ENCODE measurements at regions not wholly inside any gene's neighbourhood (a gene's known extent, or its start where the extent isn't known, plus 50 kb on each side); places are given as distances from the start of the nearest gene placed in this dataset.

- H3K4me3 Mint-ChIP-seq (ENCODE audit: unreplicated experiment): no peak overlapping the region
- H3K9me3 Mint-ChIP-seq (ENCODE audit: unreplicated experiment): no peaks in the 10 kb centered on the region
- H3K36me3 Mint-ChIP-seq (ENCODE audit: low read depth, unreplicated experiment): peaks cover 3% of the 10 kb centered on the region
- TF ChIP-seq CTCF (IDR thresholded peaks at IDR 0.05; ENCODE audit: unreplicated experiment): no peak
- H3K27ac Mint-ChIP-seq (ENCODE audit: unreplicated experiment): no peak overlapping the region
- DNase-seq (ENCODE audit: low spot score): no peak
- H3K27me3 Mint-ChIP-seq (ENCODE audit: unreplicated experiment): peaks cover 2% of the 10 kb centered on the region
- no peaks in the 10 kb centered on the region for H3K4me1 Mint-ChIP-seq (ENCODE audit: unreplicated experiment)
Observed at GRCh38 chr3:55294557-55294956, 192.5 kb downstream of the WNT5A start.

GRCh38 chr3:55292360-55292759, 194.7 kb downstream of the WNT5A start:
- TF ChIP-seq CTCF (IDR thresholded peaks at IDR 0.05; ENCODE audit: unreplicated experiment): no peak
- Mint-ChIP-seq H3K4me1 (ENCODE audit: unreplicated experiment) (no peaks in the 10 kb centered on the region), H3K9me3 (ENCODE audit: unreplicated experiment) (no peaks in the 10 kb centered on the region), H3K27ac (ENCODE audit: unreplicated experiment) (no peak overlapping the region), H3K27me3 (ENCODE audit: unreplicated experiment) (peaks cover 3% of the 10 kb centered on the region), H3K4me3 (ENCODE audit: unreplicated experiment) (no peak overlapping the region), H3K36me3 (ENCODE audit: low read depth, unreplicated experiment) (peaks cover 3% of the 10 kb centered on the region)
- DNase-seq (ENCODE audit: low spot score): no peak

GRCh38 chr3:55288657-55289056, 198.4 kb downstream of the WNT5A start:
- Mint-ChIP-seq H3K4me3 (ENCODE audit: unreplicated experiment) (no peak overlapping the region), H3K27me3 (ENCODE audit: unreplicated experiment) (peaks cover 1% of the 10 kb centered on the region), H3K4me1 (ENCODE audit: unreplicated experiment) (no peaks in the 10 kb centered on the region), H3K9me3 (ENCODE audit: unreplicated experiment) (no peaks in the 10 kb centered on the region), H3K36me3 (ENCODE audit: low read depth, unreplicated experiment) (no peaks in the 10 kb centered on the region), H3K27ac (ENCODE audit: unreplicated experiment) (no peak overlapping the region)
- TF ChIP-seq CTCF (IDR thresholded peaks at IDR 0.05; ENCODE audit: unreplicated experiment): no peak
- DNase-seq (ENCODE audit: low spot score): no peak

GRCh38 chr3:55286693-55287092, 200.4 kb downstream of the WNT5A start:
- Mint-ChIP-seq H3K4me1 (ENCODE audit: unreplicated experiment) (peaks cover 5% of the 10 kb centered on the region), H3K27me3 (ENCODE audit: unreplicated experiment) (peaks cover 1% of the 10 kb centered on the region), H3K27ac (ENCODE audit: unreplicated experiment) (no peak overlapping the region), H3K9me3 (ENCODE audit: unreplicated experiment) (no peaks in the 10 kb centered on the region), H3K4me3 (ENCODE audit: unreplicated experiment) (no peak overlapping the region), H3K36me3 (ENCODE audit: low read depth, unreplicated experiment) (no peaks in the 10 kb centered on the region)
- no peak for DNase-seq (ENCODE audit: low spot score)
- no peak for TF ChIP-seq CTCF (IDR thresholded peaks at IDR 0.05; ENCODE audit: unreplicated experiment)

GRCh38 chr3:55285156-55285555, 201.9 kb downstream of the WNT5A start:
- no peak overlapping the region for H3K4me3 Mint-ChIP-seq (ENCODE audit: unreplicated experiment)
- no peak for TF ChIP-seq CTCF (IDR thresholded peaks at IDR 0.05; ENCODE audit: unreplicated experiment)
- no peak overlapping the region for H3K27ac Mint-ChIP-seq (ENCODE audit: unreplicated experiment)
- peaks cover 5% of the 10 kb centered on the region for H3K4me1 Mint-ChIP-seq (ENCODE audit: unreplicated experiment)
- no peak for DNase-seq (ENCODE audit: low spot score)
- H3K27me3 Mint-ChIP-seq (ENCODE audit: unreplicated experiment): peaks cover 1% of the 10 kb centered on the region
- H3K36me3 Mint-ChIP-seq (ENCODE audit: low read depth, unreplicated experiment): no peaks in the 10 kb centered on the region
- no peaks in the 10 kb centered on the region for H3K9me3 Mint-ChIP-seq (ENCODE audit: unreplicated experiment)
